ENCODE measurements at regions not wholly inside any gene's neighbourhood (a gene's known extent, or its start where the extent isn't known, plus 50 kb on each side); places are given as distances from the start of the nearest gene placed in this dataset.

DNA sequence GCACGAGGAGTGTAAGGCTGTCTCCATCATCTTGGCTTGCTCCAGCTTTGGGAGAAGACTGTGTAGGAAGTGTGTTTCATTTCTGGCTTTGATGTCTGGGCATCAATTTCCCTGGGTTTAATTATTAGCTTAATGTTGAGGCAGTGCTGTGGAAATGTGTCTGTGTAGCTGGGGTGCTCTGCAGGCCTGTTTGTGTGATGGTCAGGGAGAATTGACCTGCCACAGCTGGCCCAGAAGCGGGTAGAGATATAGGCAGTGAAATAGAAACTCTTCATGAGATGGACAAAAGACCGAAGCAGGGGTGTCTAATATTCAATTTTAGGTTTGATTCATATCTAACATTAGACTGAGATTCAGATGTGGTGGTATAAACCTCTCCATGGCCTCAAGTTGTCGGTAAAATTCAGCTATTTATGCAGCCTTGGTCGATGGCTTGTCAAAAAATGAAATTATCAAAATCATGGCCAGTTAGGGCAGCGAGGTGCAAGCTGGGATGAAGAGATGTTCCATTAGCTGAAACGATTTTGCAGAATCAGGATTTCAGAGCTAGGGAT is 95.3 kb upstream of the SNX9 start:
- H3K27me3 ChIP-seq (ENCODE audit: insufficient read depth, low read length): no peaks in the 10 kb centered on the region
- H2AK5ac ChIP-seq (ENCODE audit: low read length): no peak overlapping the region
- H3K79me1 ChIP-seq (ENCODE audit: low read length): no peaks in the 10 kb centered on the region
- H2BK12ac ChIP-seq (ENCODE audit: low read length): no peak overlapping the region
- no peak overlapping the region for H4K91ac ChIP-seq (ENCODE audit: low read depth, low read length)
- WGBS (ENCODE audit: extremely low coverage, insufficient coverage, insufficient read length): no CpG with 5 or more reads among the region's 7 CpGs
- H3K4me2 ChIP-seq (ENCODE audit: low read length): no peak overlapping the region
- no peak overlapping the region for H3K23ac ChIP-seq (ENCODE audit: low read length)
- no peak overlapping the region for H2BK120ac ChIP-seq (ENCODE audit: insufficient read depth, low read length, poor library complexity)
- H4K8ac ChIP-seq (ENCODE audit: low read depth, low read length): no peak overlapping the region
- H2BK5ac ChIP-seq (ENCODE audit: low read depth, low read length, poor library complexity): no peak overlapping the region
- H3K18ac ChIP-seq (ENCODE audit: low read length): no peak overlapping the region
- H3K4ac ChIP-seq (ENCODE audit: low read depth, low read length): no peak overlapping the region
- no peak overlapping the region for H3K4me3 ChIP-seq (ENCODE audit: low read depth, low read length)
- H3K36me3 ChIP-seq (ENCODE audit: control insufficient read depth in 1 of 2, insufficient read depth in 2 of 2, low read length in 2 of 2): no peaks in the 10 kb centered on the region
- peaks cover 7% of the 10 kb centered on the region for H3K9me3 ChIP-seq (ENCODE audit: insufficient read depth, low read depth, low read length)
- peaks cover 0 to 4% of the 10 kb centered on the region in 2 experiments for H3K4me1 ChIP-seq (ENCODE audit: control insufficient read depth in 1 of 2, insufficient read depth in 2 of 2, low read length in 2 of 2)
- H2AFZ ChIP-seq (ENCODE audit: insufficient read depth, low read length, poor library complexity): no peak overlapping the region
- no peak for DNase-seq
- H3K14ac ChIP-seq (ENCODE audit: low read length): no peak overlapping the region
- no peak overlapping the region for H3K27ac ChIP-seq (ENCODE audit: low read depth, low read length)
- no peak overlapping the region for H3K9ac ChIP-seq (ENCODE audit: low read length)
- no peaks in the 10 kb centered on the region for H3K79me2 ChIP-seq (ENCODE audit: control insufficient read depth, insufficient read depth, low read length, poor library complexity)
- H4K12ac ChIP-seq (ENCODE audit: low read depth, low read length): no peak overlapping the region

DNA sequence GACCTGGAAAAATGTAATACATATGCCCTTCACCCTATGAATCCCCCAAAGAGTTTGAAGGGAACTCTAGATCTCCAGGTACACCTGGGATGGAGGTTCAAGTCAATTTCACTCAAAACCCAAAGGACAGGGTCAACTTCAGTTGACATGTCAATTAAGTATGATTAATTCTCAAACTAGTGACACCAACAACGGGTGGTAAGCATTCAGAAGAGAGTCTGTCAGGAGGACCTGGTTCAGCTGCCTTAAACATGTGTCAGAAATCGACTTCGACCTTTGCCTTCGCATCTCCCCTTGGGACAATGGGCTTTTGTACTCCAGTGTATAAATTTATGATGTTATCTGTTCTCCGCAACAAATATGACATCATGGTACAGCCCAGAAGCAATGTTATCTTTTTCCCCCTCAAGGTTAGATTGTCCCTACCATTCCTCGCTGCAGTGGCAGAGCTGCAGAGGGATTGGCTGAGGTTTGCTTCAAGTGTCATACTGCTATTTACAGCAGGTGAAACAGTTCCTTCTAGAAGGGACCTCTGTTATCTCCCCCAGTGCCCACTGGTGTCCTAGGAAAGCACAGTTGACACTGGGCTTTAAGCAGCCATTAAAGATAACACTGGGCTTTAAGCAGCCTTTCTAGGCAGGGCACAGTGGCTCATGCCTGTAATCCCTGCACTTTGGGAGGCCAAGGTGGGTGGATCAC is 94.7 kb upstream of the SNX9 start:
- no peak overlapping the region for H3K23ac ChIP-seq (ENCODE audit: low read length)
- no peak overlapping the region for H3K4me3 ChIP-seq (ENCODE audit: low read depth, low read length)
- no peak overlapping the region for H3K14ac ChIP-seq (ENCODE audit: low read length)
- peaks cover 7% of the 10 kb centered on the region for H3K9me3 ChIP-seq (ENCODE audit: insufficient read depth, low read depth, low read length)
- no CpG with 5 or more reads among the region's 6 CpGs for WGBS (ENCODE audit: extremely low coverage, insufficient coverage, insufficient read length)
- no peak overlapping the region for H2AFZ ChIP-seq (ENCODE audit: insufficient read depth, low read length, poor library complexity)
- no peak overlapping the region for H3K4me2 ChIP-seq (ENCODE audit: low read length)
- no peak overlapping the region for H4K12ac ChIP-seq (ENCODE audit: low read depth, low read length)
- no peak overlapping the region for H3K4ac ChIP-seq (ENCODE audit: low read depth, low read length)
- no peak overlapping the region for H2BK120ac ChIP-seq (ENCODE audit: insufficient read depth, low read length, poor library complexity)
- H3K27ac ChIP-seq (ENCODE audit: low read depth, low read length): no peak overlapping the region
- no peak overlapping the region for H2BK12ac ChIP-seq (ENCODE audit: low read length)
- no peaks in the 10 kb centered on the region for H3K79me2 ChIP-seq (ENCODE audit: control insufficient read depth, insufficient read depth, low read length, poor library complexity)
- no peak overlapping the region for H4K91ac ChIP-seq (ENCODE audit: low read depth, low read length)
- H3K4me1 ChIP-seq (ENCODE audit: control insufficient read depth in 1 of 2, insufficient read depth in 2 of 2, low read length in 2 of 2): peaks cover 0 to 4% of the 10 kb centered on the region in 2 experiments
- H2BK5ac ChIP-seq (ENCODE audit: low read depth, low read length, poor library complexity): no peak overlapping the region
- H3K9ac ChIP-seq (ENCODE audit: low read length): no peak overlapping the region
- H4K8ac ChIP-seq (ENCODE audit: low read depth, low read length): no peak overlapping the region
- H2AK5ac ChIP-seq (ENCODE audit: low read length): no peak overlapping the region
- H3K18ac ChIP-seq (ENCODE audit: low read length): no peak overlapping the region
- no peak for DNase-seq
- no peaks in the 10 kb centered on the region for H3K36me3 ChIP-seq (ENCODE audit: control insufficient read depth in 1 of 2, insufficient read depth in 2 of 2, low read length in 2 of 2)
- H3K27me3 ChIP-seq (ENCODE audit: insufficient read depth, low read length): no peaks in the 10 kb centered on the region
- H3K79me1 ChIP-seq (ENCODE audit: low read length): no peaks in the 10 kb centered on the region

DNA sequence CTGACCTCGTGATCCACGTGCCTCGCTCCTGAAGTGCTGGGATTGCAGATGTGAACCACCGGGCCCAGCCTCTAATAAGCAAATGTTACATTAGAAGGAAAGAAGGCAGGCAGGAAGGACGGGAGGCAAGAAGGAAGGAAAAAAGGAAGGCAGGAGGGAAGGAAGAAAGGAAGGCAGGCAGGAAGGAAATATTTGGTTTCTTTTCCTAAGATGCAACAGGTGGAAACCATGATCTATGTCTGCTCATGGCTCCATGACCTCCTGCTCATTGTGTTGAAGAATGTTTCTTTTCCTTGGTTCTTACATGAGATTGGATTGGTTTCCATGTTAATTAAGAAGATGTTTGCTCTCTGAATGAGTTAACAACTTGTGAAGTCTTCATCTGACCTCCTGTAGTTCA is 91.8 kb upstream of the SNX9 start:
- Histone ChIP-seq H3K4me1 (ENCODE audit: control insufficient read depth in 1 of 2, insufficient read depth in 2 of 2, low read length in 2 of 2) (no peaks in the 10 kb centered on the region), H3K9me3 (ENCODE audit: insufficient read depth, low read depth, low read length) (no peaks in the 10 kb centered on the region), H2BK5ac (ENCODE audit: low read depth, low read length, poor library complexity) (no peak overlapping the region), H3K36me3 (ENCODE audit: control insufficient read depth in 1 of 2, insufficient read depth in 2 of 2, low read length in 2 of 2) (no peaks in the 10 kb centered on the region), H2BK12ac (ENCODE audit: low read length) (no peak overlapping the region), H2AFZ (ENCODE audit: insufficient read depth, low read length, poor library complexity) (no peak overlapping the region), H3K18ac (ENCODE audit: low read length) (no peak overlapping the region), H4K91ac (ENCODE audit: low read depth, low read length) (no peak overlapping the region), H2BK120ac (ENCODE audit: insufficient read depth, low read length, poor library complexity) (no peak overlapping the region), H2AK5ac (ENCODE audit: low read length) (no peak overlapping the region), H3K79me1 (ENCODE audit: low read length) (no peaks in the 10 kb centered on the region), H3K27me3 (ENCODE audit: insufficient read depth, low read length) (no peaks in the 10 kb centered on the region), H3K27ac (ENCODE audit: low read depth, low read length) (no peak overlapping the region), H3K4me2 (ENCODE audit: low read length) (no peak overlapping the region), H3K14ac (ENCODE audit: low read length) (no peak overlapping the region), H4K8ac (ENCODE audit: low read depth, low read length) (no peak overlapping the region), H3K4me3 (ENCODE audit: low read depth, low read length) (no peak overlapping the region), H4K12ac (ENCODE audit: low read depth, low read length) (no peak overlapping the region), H3K9ac (ENCODE audit: low read length) (no peak overlapping the region), H3K79me2 (ENCODE audit: control insufficient read depth, insufficient read depth, low read length, poor library complexity) (no peaks in the 10 kb centered on the region), H3K23ac (ENCODE audit: low read length) (no peak overlapping the region), H3K4ac (ENCODE audit: low read depth, low read length) (no peak overlapping the region)
- WGBS (ENCODE audit: extremely low coverage, insufficient coverage, insufficient read length): no CpG with 5 or more reads among the region's 5 CpGs
- no peak for DNase-seq

DNA sequence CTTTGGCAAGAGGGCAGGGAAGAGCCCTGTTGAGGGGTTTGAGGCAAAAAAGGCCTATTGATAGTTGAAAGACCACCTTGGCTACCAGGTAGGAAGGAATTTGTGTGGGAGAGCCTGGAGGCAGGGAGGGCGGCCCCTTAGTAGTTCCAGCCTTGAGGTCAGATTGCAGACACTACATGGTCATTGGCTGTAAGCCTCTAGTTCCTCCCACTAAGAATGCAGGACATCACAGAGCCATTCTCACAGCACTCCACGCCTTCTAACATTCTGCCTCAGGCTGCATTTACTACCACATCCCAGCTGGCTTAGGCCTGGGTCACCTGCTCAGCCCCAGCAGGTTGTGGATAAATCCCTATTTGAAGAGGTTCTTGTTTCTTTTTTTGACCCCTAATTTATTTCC is 91.0 kb upstream of the SNX9 start:
- no peak overlapping the region for H3K18ac ChIP-seq (ENCODE audit: low read length)
- no peak overlapping the region for H3K4me3 ChIP-seq (ENCODE audit: low read depth, low read length)
- no peak overlapping the region for H2BK5ac ChIP-seq (ENCODE audit: low read depth, low read length, poor library complexity)
- H3K4me1 ChIP-seq (ENCODE audit: control insufficient read depth in 1 of 2, insufficient read depth in 2 of 2, low read length in 2 of 2): no peaks in the 10 kb centered on the region
- no CpG with 5 or more reads among the region's 2 CpGs for WGBS (ENCODE audit: extremely low coverage, insufficient coverage, insufficient read length)
- no peak overlapping the region for H4K91ac ChIP-seq (ENCODE audit: low read depth, low read length)
- no peak overlapping the region for H3K14ac ChIP-seq (ENCODE audit: low read length)
- no peaks in the 10 kb centered on the region for H3K79me1 ChIP-seq (ENCODE audit: low read length)
- no peaks in the 10 kb centered on the region for H3K79me2 ChIP-seq (ENCODE audit: control insufficient read depth, insufficient read depth, low read length, poor library complexity)
- no peaks in the 10 kb centered on the region for H3K9me3 ChIP-seq (ENCODE audit: insufficient read depth, low read depth, low read length)
- no peak overlapping the region for H2AK5ac ChIP-seq (ENCODE audit: low read length)
- no peak overlapping the region for H3K4ac ChIP-seq (ENCODE audit: low read depth, low read length)
- no peaks in the 10 kb centered on the region for H3K36me3 ChIP-seq (ENCODE audit: control insufficient read depth in 1 of 2, insufficient read depth in 2 of 2, low read length in 2 of 2)
- no peak overlapping the region for H2BK12ac ChIP-seq (ENCODE audit: low read length)
- H4K8ac ChIP-seq (ENCODE audit: low read depth, low read length): no peak overlapping the region
- H3K23ac ChIP-seq (ENCODE audit: low read length): no peak overlapping the region
- H4K12ac ChIP-seq (ENCODE audit: low read depth, low read length): no peak overlapping the region
- H3K27ac ChIP-seq (ENCODE audit: low read depth, low read length): no peak overlapping the region
- no peak overlapping the region for H3K9ac ChIP-seq (ENCODE audit: low read length)
- H3K4me2 ChIP-seq (ENCODE audit: low read length): no peak overlapping the region
- H2AFZ ChIP-seq (ENCODE audit: insufficient read depth, low read length, poor library complexity): no peak overlapping the region
- DNase-seq: no peak
- H3K27me3 ChIP-seq (ENCODE audit: insufficient read depth, low read length): no peaks in the 10 kb centered on the region
- no peak overlapping the region for H2BK120ac ChIP-seq (ENCODE audit: insufficient read depth, low read length, poor library complexity)

All from trophoblast cell (in vitro differentiated cells and primary cell).